ENCODE measurements at regions not wholly inside any gene's neighbourhood (a gene's known extent, or its start where the extent isn't known, plus 50 kb on each side); places are given as distances from the start of the nearest gene placed in this dataset.

GRCh38 chr14:51180577-51180976 lies 59.5 kb upstream of the TMX1 start:
- H3K27ac ChIP-seq (ENCODE audit: low read depth, low read length) = no peak overlapping the region
- H3K4me3 ChIP-seq (ENCODE audit: low read depth, low read length) = no peak overlapping the region
- no peak for TF ChIP-seq CTCF (IDR thresholded peaks at IDR 0.05; ENCODE audit: low read depth, low read length)
- H3K9me3 ChIP-seq (ENCODE audit: control insufficient read depth, insufficient read depth, low read length) = no peaks in the 10 kb centered on the region
- POLR2A ChIA-PET = no interaction called here
- DNase-seq (ENCODE audit: low read depth, low spot score) = no peak
- CTCF ChIA-PET = no interaction called here
- H3K27me3 ChIP-seq (ENCODE audit: control insufficient read depth, insufficient read depth, low read length) = peaks cover 22% of the 10 kb centered on the region

GRCh38 chr14:51182131-51182565 lies 57.9 kb upstream of the TMX1 start:
- no peak for DNase-seq (ENCODE audit: low read depth, low spot score)
- ChIA-PET POLR2A (no interaction called here), CTCF (no interaction called here)
- Histone ChIP-seq H3K27ac (ENCODE audit: low read depth, low read length) (no peak overlapping the region), H3K4me3 (ENCODE audit: low read depth, low read length) (no peak overlapping the region), H3K27me3 (ENCODE audit: control insufficient read depth, insufficient read depth, low read length) (peaks cover 22% of the 10 kb centered on the region), H3K9me3 (ENCODE audit: control insufficient read depth, insufficient read depth, low read length) (no peaks in the 10 kb centered on the region)
- no peak for TF ChIP-seq CTCF (IDR thresholded peaks at IDR 0.05; ENCODE audit: low read depth, low read length)

GRCh38 chr14:51185180-51185579 lies 54.9 kb upstream of the TMX1 start:
- H3K27me3 ChIP-seq (ENCODE audit: control insufficient read depth, insufficient read depth, low read length) = peaks cover 18% of the 10 kb centered on the region
- H3K4me3 ChIP-seq (ENCODE audit: low read depth, low read length) = no peak overlapping the region
- ChIA-PET CTCF (no interaction called here), POLR2A (no interaction called here)
- no peaks in the 10 kb centered on the region for H3K9me3 ChIP-seq (ENCODE audit: control insufficient read depth, insufficient read depth, low read length)
- no peak for DNase-seq (ENCODE audit: low read depth, low spot score)
- no peak overlapping the region for H3K27ac ChIP-seq (ENCODE audit: low read depth, low read length)
- no peak for TF ChIP-seq CTCF (IDR thresholded peaks at IDR 0.05; ENCODE audit: low read depth, low read length)

- no peak for DNase-seq (ENCODE audit: low read depth, low spot score)
- ChIA-PET POLR2A (no interaction called here), CTCF (no interaction called here)
Measured at GRCh38 chr14:51185754-51186153, 54.3 kb upstream of the TMX1 start.

GRCh38 chr14:51188566-51189185 lies 51.4 kb upstream of the TMX1 start:
- H3K27ac ChIP-seq (ENCODE audit: low read depth, low read length) = no peak overlapping the region
- H3K4me3 ChIP-seq (ENCODE audit: low read depth, low read length) = no peak overlapping the region
- ChIA-PET POLR2A (no interaction called here), CTCF (no interaction called here)
- H3K27me3 ChIP-seq (ENCODE audit: control insufficient read depth, insufficient read depth, low read length) = peaks cover 20% of the 10 kb centered on the region
- no peak for TF ChIP-seq CTCF (IDR thresholded peaks at IDR 0.05; ENCODE audit: low read depth, low read length)
- H3K9me3 ChIP-seq (ENCODE audit: control insufficient read depth, insufficient read depth, low read length) = no peaks in the 10 kb centered on the region
- DNase-seq (ENCODE audit: low read depth, low spot score) = no peak

More at GRCh38 chr14:51185754-51186153, 54.3 kb upstream of the TMX1 start:
- Histone ChIP-seq H3K27me3 (ENCODE audit: control insufficient read depth, insufficient read depth, low read length) (peaks cover 14% of the 10 kb centered on the region), H3K27ac (ENCODE audit: low read depth, low read length) (no peak overlapping the region), H3K4me3 (ENCODE audit: low read depth, low read length) (no peak overlapping the region), H3K9me3 (ENCODE audit: control insufficient read depth, insufficient read depth, low read length) (no peaks in the 10 kb centered on the region)
- no peak for TF ChIP-seq CTCF (IDR thresholded peaks at IDR 0.05; ENCODE audit: low read depth, low read length)

Data from AG04450 (cell line).